Lower leg skin (tissue), 3 donors: ENCODE measurements at regions not wholly inside any gene's neighbourhood (a gene's known extent, or its start where the extent isn't known, plus 50 kb on each side); places are given as distances from the start of the nearest gene placed in this dataset.

Experiments
- CTCF ChIP-seq, 3 donors: fragments of 450-650 bp; IDR thresholded peaks; one replicate each; pipeline ENCODE4 v1.5.1; 2016; ENCODE audit warnings: antibody characterized with exemption in 3 of 3, mild to moderate bottlenecking in 3 of 3, moderate library complexity in 2 of 3
- POLR2A ChIP-seq, 2 donors: fragments of 450-650 bp; IDR thresholded peaks; one replicate each; pipeline ENCODE4 v1.6.1; 2016 to 2017; ENCODE audit warnings: antibody characterized with exemption in 2 of 2, mild to moderate bottlenecking in 1 of 2, moderate library complexity in 1 of 2

GRCh38 chr13:99124046-99124400 is 76.6 kb upstream of the UBAC2 start:
- TF ChIP-seq CTCF (IDR thresholded peaks at IDR 0.05), result no peak
- TF ChIP-seq POLR2A (IDR thresholded peaks at IDR 0.05), result no peak
